ES-I3 (cell line): ENCODE measurements at regions not wholly inside any gene's neighbourhood (a gene's known extent, or its start where the extent isn't known, plus 50 kb on each side); places are given as distances from the start of the nearest gene placed in this dataset.
"Not testable (repeated sequence)": the region's sequence is repeated elsewhere in the genome, so short reads cannot be mapped to it uniquely, and the experiment has no call there.

Source experiments
- H3K36me3 ChIP-seq: 2 replicates; pipeline ENCODE4 v1.6.1; 2013; ENCODE audit warnings: mild to moderate bottlenecking, low read length, control low read depth, moderate library complexity; ENCODE audit not compliant: insufficient read depth
- H3K4me1 ChIP-seq: 2 replicates; pipeline ENCODE4 v1.6.1; 2013; ENCODE audit warnings: mild to moderate bottlenecking, control low read depth, low read length; ENCODE audit not compliant: insufficient read depth
- H3K9ac ChIP-seq: 2 replicates; pipeline ENCODE4 v1.6.1; 2013; ENCODE audit warnings: low read depth, mild to moderate bottlenecking, low read length, moderate library complexity
- H3K9me3 ChIP-seq: 2 replicates; pipeline ENCODE4 v1.6.1; 2013; ENCODE audit warnings: mild to moderate bottlenecking, low read length, moderate library complexity; ENCODE audit not compliant: control insufficient read depth, insufficient read depth

- no peak overlapping the region for H3K9ac ChIP-seq
- peaks cover 9% of the 10 kb centered on the region for H3K4me1 ChIP-seq
- H3K36me3 ChIP-seq = no peaks in the 10 kb centered on the region
- no peaks in the 10 kb centered on the region for H3K9me3 ChIP-seq
These were observed 115.3 kb upstream of the ID4 start for GRCh38 chr6:19721766-19722377.

GRCh38 chr6:19722999-19723398 lies 114.2 kb upstream of the ID4 start:
- peaks cover 9% of the 10 kb centered on the region for H3K4me1 ChIP-seq
- H3K9me3 ChIP-seq = no peaks in the 10 kb centered on the region
- no peak overlapping the region for H3K9ac ChIP-seq
- no peaks in the 10 kb centered on the region for H3K36me3 ChIP-seq

- H3K9ac ChIP-seq = no peak overlapping the region
- peaks cover 9% of the 10 kb centered on the region for H3K4me1 ChIP-seq
- H3K36me3 ChIP-seq = no peaks in the 10 kb centered on the region
- no peaks in the 10 kb centered on the region for H3K9me3 ChIP-seq
These were observed 113.6 kb upstream of the ID4 start for GRCh38 chr6:19723545-19723944.

- H3K36me3 ChIP-seq, H3K9me3 ChIP-seq, H3K4me1 ChIP-seq, H3K9ac ChIP-seq: not testable (repeated sequence)
These were observed 111.7 kb upstream of the ID4 start for GRCh38 chr6:19725436-19725835.

- peaks cover 4% of the 10 kb centered on the region; the same call in 1 of the 2 replicates for H3K9me3 ChIP-seq
- H3K9ac ChIP-seq = no peak overlapping the region
- peaks cover 25% of the 10 kb centered on the region for H3K4me1 ChIP-seq
- no peaks in the 10 kb centered on the region for H3K36me3 ChIP-seq
These were observed 105.9 kb upstream of the ID4 start for GRCh38 chr6:19731282-19731681.

- Histone ChIP-seq H3K9me3 (peaks cover 4% of the 10 kb centered on the region; the same call in 1 of the 2 replicates), H3K4me1 (peaks cover 28% of the 10 kb centered on the region), H3K9ac (no peak overlapping the region), H3K36me3 (no peaks in the 10 kb centered on the region)
These were observed 103.1 kb upstream of the ID4 start for GRCh38 chr6:19734061-19734460.

- no peaks in the 10 kb centered on the region for H3K36me3 ChIP-seq
- H3K9ac ChIP-seq = no peak overlapping the region
- peaks cover 28% of the 10 kb centered on the region for H3K4me1 ChIP-seq
- peaks cover 4% of the 10 kb centered on the region; the same call in 1 of the 2 replicates for H3K9me3 ChIP-seq
These were observed 102.7 kb upstream of the ID4 start for GRCh38 chr6:19734519-19734918.

- Histone ChIP-seq H3K9ac (no peak overlapping the region), H3K36me3 (no peaks in the 10 kb centered on the region), H3K9me3 (no peaks in the 10 kb centered on the region), H3K4me1 (peaks cover 28% of the 10 kb centered on the region)
These were observed 101.1 kb upstream of the ID4 start for GRCh38 chr6:19736066-19736465.

- no peak overlapping the region for H3K9ac ChIP-seq
- H3K36me3 ChIP-seq = no peaks in the 10 kb centered on the region
- H3K9me3 ChIP-seq = no peaks in the 10 kb centered on the region
- peaks cover 28% of the 10 kb centered on the region for H3K4me1 ChIP-seq
These were observed 99.2 kb upstream of the ID4 start for GRCh38 chr6:19738010-19738409.

- no peaks in the 10 kb centered on the region for H3K4me1 ChIP-seq
- no peaks in the 10 kb centered on the region for H3K36me3 ChIP-seq
- no peaks in the 10 kb centered on the region for H3K9me3 ChIP-seq
- H3K9ac ChIP-seq = no peak overlapping the region
These were observed 87.4 kb upstream of the ID4 start for GRCh38 chr6:19749722-19750121.

GRCh38 chr6:19752746-19753145 lies 84.4 kb upstream of the ID4 start:
- Histone ChIP-seq H3K4me1 (peaks cover 10% of the 10 kb centered on the region; the same call in 1 of the 2 replicates), H3K9me3 (no peaks in the 10 kb centered on the region), H3K9ac (no peak overlapping the region), H3K36me3 (no peaks in the 10 kb centered on the region)

GRCh38 chr6:19753826-19754225 lies 83.3 kb upstream of the ID4 start:
- Histone ChIP-seq H3K36me3 (no peaks in the 10 kb centered on the region), H3K4me1 (peaks cover 10% of the 10 kb centered on the region; the same call in 1 of the 2 replicates), H3K9ac (no peak overlapping the region), H3K9me3 (no peaks in the 10 kb centered on the region)

GRCh38 chr6:19754686-19755085 lies 82.5 kb upstream of the ID4 start:
- Histone ChIP-seq H3K9me3 (no peaks in the 10 kb centered on the region), H3K4me1 (peaks cover 10% of the 10 kb centered on the region; the same call in 1 of the 2 replicates), H3K9ac (no peak overlapping the region), H3K36me3 (no peaks in the 10 kb centered on the region)

GRCh38 chr6:19755181-19755580 lies 82.0 kb upstream of the ID4 start:
- H3K9ac ChIP-seq = no peak overlapping the region
- no peaks in the 10 kb centered on the region for H3K36me3 ChIP-seq
- no peaks in the 10 kb centered on the region for H3K9me3 ChIP-seq
- H3K4me1 ChIP-seq = peaks cover 10% of the 10 kb centered on the region; the same call in 1 of the 2 replicates

- Histone ChIP-seq H3K36me3 (no peaks in the 10 kb centered on the region), H3K4me1 (peaks cover 10% of the 10 kb centered on the region; the same call in 1 of the 2 replicates), H3K9ac (no peak overlapping the region), H3K9me3 (no peaks in the 10 kb centered on the region)
These were observed 80.1 kb upstream of the ID4 start for GRCh38 chr6:19757036-19757435.
